ENCODE measurements at regions not wholly inside any gene's neighbourhood (a gene's known extent, or its start where the extent isn't known, plus 50 kb on each side); places are given as distances from the start of the nearest gene placed in this dataset.
A peak's percentile ranks its signal among the peaks of the same experiment; 100 is the strongest.

- no peak overlapping the region for H3K27ac ChIP-seq (ENCODE audit: low read depth)
- peak overlapping the region; percentile 31; the same call in 1 of the 2 replicates for H2AFZ ChIP-seq
- Mint-ChIP-seq H3K36me3 (ENCODE audit: low read depth) (no peaks in the 10 kb centered on the region), H3K9me3 (no peaks in the 10 kb centered on the region), H3K4me1 (no peaks in the 10 kb centered on the region), H3K27me3 (ENCODE audit: insufficient read depth, low read depth, poor library complexity) (no peaks in the 10 kb centered on the region), H3K4me3 (no peak overlapping the region), H3K27ac (no peak overlapping the region)
- no peaks in the 10 kb centered on the region for H3K4me1 ChIP-seq (ENCODE audit: insufficient read depth)
- no peaks in the 10 kb centered on the region for H3K9me2 ChIP-seq (ENCODE audit: insufficient read depth)
- H3K4me2 ChIP-seq = no peak overlapping the region
- H3K36me3 ChIP-seq (ENCODE audit: insufficient read depth) = no peaks in the 10 kb centered on the region
- no peak for TF ChIP-seq EZH2phosphoT487 (IDR thresholded peaks at IDR 0.05; ENCODE audit: unreplicated experiment)
- TF ChIP-seq STAT1 (IDR thresholded peaks at IDR 0.05; ENCODE audit: unreplicated experiment) = no peak
- no peak for TF ChIP-seq CREB1 (CRISPR knock-in tag; IDR thresholded peaks at IDR 0.05; ENCODE audit: low read depth)
- TF ChIP-seq ZNF114 (CRISPR knock-in tag; IDR thresholded peaks at IDR 0.05) = no peak
- no peak for TF ChIP-seq ETS1 (IDR thresholded peaks at IDR 0.05)
- TF ChIP-seq EZH2 (IDR thresholded peaks at IDR 0.05; ENCODE audit: low read depth, unreplicated experiment) = no peak
- no peak for ATAC-seq
- no peaks in the 10 kb centered on the region for H3F3A ChIP-seq (replicated peaks; ENCODE audit: low read depth)
- H3K79me2 ChIP-seq (replicated peaks; ENCODE audit: insufficient read depth) = no peaks in the 10 kb centered on the region
- no peaks in the 10 kb centered on the region for H3K27me3 ChIP-seq (ENCODE audit: insufficient read depth)
- no peaks in the 10 kb centered on the region for H4K20me1 ChIP-seq (replicated peaks; ENCODE audit: insufficient read depth)
- no peak for DNase-seq (ENCODE audit: low spot score)
- H3K4me3 ChIP-seq = no peak overlapping the region
These were observed 248.7 kb downstream of the TUSC7 start for GRCh38 chr3:116958291-116958690.

DNA sequence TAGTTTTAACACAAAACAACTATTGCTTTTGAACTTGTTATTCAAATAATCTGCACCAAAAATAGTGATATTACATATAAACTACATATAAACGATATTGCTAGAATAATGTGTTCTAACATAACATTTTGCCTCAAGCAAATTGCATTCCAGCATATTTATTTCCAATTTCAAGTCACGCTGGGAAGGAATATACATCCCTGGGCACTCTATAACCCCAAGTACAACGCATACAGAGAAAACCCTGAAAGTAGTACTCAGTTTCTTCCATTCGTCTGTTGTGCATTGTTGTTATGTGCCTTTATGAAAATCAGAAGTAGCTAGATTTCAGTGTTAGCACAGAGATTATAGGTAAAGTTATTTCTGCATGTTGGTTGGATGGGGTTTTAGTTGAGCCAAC lies 251.5 kb downstream of the TUSC7 start:
- Mint-ChIP-seq H3K4me3 (no peak overlapping the region), H3K27me3 (ENCODE audit: insufficient read depth, low read depth, poor library complexity) (no peaks in the 10 kb centered on the region), H3K4me1 (no peaks in the 10 kb centered on the region), H3K36me3 (ENCODE audit: low read depth) (no peaks in the 10 kb centered on the region), H3K27ac (no peak overlapping the region), H3K9me3 (no peaks in the 10 kb centered on the region)
- H3K4me1 ChIP-seq (ENCODE audit: insufficient read depth) = no peaks in the 10 kb centered on the region
- DNase-seq (ENCODE audit: low spot score) (no peak), ATAC-seq (no peak)
- H3K36me3 ChIP-seq (ENCODE audit: insufficient read depth) = no peaks in the 10 kb centered on the region
- no peaks in the 10 kb centered on the region for H3K27me3 ChIP-seq (ENCODE audit: insufficient read depth)
- H3K79me2 ChIP-seq (replicated peaks; ENCODE audit: insufficient read depth) = no peaks in the 10 kb centered on the region
- H3K4me3 ChIP-seq = no peak overlapping the region
- TF ChIP-seq ZNF462 (CRISPR knock-in tag; IDR thresholded peaks at IDR 0.05) = no peak
- TF ChIP-seq ZNF114 (CRISPR knock-in tag; IDR thresholded peaks at IDR 0.05) = no peak
- TF ChIP-seq STAT1 (IDR thresholded peaks at IDR 0.05; ENCODE audit: unreplicated experiment) = no peak
- TF ChIP-seq, protein P1, sequence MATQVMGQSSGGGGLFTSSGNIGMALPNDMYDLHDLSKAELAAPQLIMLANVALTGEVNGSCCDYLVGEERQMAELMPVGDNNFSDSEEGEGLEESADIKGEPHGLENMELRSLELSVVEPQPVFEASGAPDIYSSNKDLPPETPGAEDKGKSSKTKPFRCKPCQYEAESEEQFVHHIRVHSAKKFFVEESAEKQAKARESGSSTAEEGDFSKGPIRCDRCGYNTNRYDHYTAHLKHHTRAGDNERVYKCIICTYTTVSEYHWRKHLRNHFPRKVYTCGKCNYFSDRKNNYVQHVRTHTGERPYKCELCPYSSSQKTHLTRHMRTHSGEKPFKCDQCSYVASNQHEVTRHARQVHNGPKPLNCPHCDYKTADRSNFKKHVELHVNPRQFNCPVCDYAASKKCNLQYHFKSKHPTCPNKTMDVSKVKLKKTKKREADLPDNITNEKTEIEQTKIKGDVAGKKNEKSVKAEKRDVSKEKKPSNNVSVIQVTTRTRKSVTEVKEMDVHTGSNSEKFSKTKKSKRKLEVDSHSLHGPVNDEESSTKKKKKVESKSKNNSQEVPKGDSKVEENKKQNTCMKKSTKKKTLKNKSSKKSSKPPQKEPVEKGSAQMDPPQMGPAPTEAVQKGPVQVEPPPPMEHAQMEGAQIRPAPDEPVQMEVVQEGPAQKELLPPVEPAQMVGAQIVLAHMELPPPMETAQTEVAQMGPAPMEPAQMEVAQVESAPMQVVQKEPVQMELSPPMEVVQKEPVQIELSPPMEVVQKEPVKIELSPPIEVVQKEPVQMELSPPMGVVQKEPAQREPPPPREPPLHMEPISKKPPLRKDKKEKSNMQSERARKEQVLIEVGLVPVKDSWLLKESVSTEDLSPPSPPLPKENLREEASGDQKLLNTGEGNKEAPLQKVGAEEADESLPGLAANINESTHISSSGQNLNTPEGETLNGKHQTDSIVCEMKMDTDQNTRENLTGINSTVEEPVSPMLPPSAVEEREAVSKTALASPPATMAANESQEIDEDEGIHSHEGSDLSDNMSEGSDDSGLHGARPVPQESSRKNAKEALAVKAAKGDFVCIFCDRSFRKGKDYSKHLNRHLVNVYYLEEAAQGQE (IDR thresholded peaks at IDR 0.05; ENCODE audit: unreplicated experiment) = no peak
- H3K27ac ChIP-seq (ENCODE audit: low read depth) = no peak overlapping the region
- H4K20me1 ChIP-seq (replicated peaks; ENCODE audit: insufficient read depth) = no peaks in the 10 kb centered on the region
- H2AFZ ChIP-seq = no peak overlapping the region
- H3F3A ChIP-seq (replicated peaks; ENCODE audit: low read depth) = no peaks in the 10 kb centered on the region
- H3K9me2 ChIP-seq (ENCODE audit: insufficient read depth) = 0 out of 2 replicates have a peak, but pooled peaks cover 4% of the 10 kb centered on the region
- H3K4me2 ChIP-seq = no peak overlapping the region

Data from GM23338 (cell line).